ENCODE measurements at regions not wholly inside any gene's neighbourhood (a gene's known extent, or its start where the extent isn't known, plus 50 kb on each side); places are given as distances from the start of the nearest gene placed in this dataset.

DNA sequence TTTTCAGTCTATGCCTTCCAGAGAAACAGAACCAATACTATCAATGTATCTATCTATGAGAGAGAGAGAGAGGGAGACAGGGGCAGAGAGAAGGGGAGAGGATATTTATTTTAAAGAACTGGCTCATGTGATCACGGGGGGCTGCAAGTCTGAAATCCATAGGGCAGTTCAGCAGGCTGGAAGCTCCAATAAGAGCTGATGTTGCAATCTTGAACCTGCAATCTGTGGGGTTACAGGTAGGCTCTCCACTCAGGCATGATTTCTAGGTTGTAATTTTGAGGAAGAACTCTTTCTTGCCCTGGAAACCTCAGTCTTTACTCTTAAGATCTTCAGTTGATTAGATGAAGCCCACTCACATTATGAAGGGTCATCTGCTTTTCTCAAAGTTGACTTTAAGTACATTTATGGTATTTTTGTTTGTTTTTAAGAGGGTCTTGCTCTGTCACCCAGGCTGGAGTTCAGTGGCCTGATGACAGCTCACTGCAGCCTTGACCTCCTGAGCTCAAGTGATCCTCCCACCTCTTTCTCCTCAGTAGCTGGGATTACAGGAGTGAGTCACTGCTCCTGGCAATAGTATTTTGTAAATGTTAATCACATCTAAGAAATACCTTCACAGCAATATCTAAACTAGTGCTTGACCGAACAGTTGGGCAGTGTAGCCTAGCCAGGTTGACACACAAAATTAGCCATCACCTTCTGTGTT, 376.4 kb downstream of the FGF9 start:
- no peaks in the 10 kb centered on the region for H3K36me3 ChIP-seq (ENCODE audit: low read depth)
- H3F3A ChIP-seq (ENCODE audit: insufficient read depth, low read depth): no peaks in the 10 kb centered on the region
- H4K20me1 ChIP-seq (ENCODE audit: insufficient read depth): no peaks in the 10 kb centered on the region
- intact Hi-C loops (cut with micrococcal nuclease; ENCODE audit: unreplicated experiment): no loop called here
- peaks cover 17% of the 10 kb centered on the region for H3K27me3 ChIP-seq (ENCODE audit: insufficient read depth, low read depth)
- BruUV-seq (replicated peaks): no TSS peak
- no peak for DNase-seq
- H3K27ac ChIP-seq: no peak overlapping the region
- CTCF ChIA-PET: no interaction called here
- TF ChIP-seq, protein P1, sequence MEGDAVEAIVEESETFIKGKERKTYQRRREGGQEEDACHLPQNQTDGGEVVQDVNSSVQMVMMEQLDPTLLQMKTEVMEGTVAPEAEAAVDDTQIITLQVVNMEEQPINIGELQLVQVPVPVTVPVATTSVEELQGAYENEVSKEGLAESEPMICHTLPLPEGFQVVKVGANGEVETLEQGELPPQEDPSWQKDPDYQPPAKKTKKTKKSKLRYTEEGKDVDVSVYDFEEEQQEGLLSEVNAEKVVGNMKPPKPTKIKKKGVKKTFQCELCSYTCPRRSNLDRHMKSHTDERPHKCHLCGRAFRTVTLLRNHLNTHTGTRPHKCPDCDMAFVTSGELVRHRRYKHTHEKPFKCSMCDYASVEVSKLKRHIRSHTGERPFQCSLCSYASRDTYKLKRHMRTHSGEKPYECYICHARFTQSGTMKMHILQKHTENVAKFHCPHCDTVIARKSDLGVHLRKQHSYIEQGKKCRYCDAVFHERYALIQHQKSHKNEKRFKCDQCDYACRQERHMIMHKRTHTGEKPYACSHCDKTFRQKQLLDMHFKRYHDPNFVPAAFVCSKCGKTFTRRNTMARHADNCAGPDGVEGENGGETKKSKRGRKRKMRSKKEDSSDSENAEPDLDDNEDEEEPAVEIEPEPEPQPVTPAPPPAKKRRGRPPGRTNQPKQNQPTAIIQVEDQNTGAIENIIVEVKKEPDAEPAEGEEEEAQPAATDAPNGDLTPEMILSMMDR (conservative IDR thresholded peaks at IDR 0.05): no peak
- TF ChIP-seq EZH2 (IDR thresholded peaks at IDR 0.05; ENCODE audit: low read depth): no peak
- no peaks in the 10 kb centered on the region for H3K4me1 ChIP-seq (replicated peaks; ENCODE audit: insufficient read depth)
- H3K79me2 ChIP-seq (ENCODE audit: low read depth): no peaks in the 10 kb centered on the region
- no peaks in the 10 kb centered on the region for H3K9me2 ChIP-seq (ENCODE audit: insufficient read depth)
- H3K4me3 ChIP-seq: no peak overlapping the region
- POLR2A ChIA-PET (ENCODE audit: unreplicated experiment): no interaction called here
- no peak overlapping the region for H2AFZ ChIP-seq
- no peak overlapping the region for H3K4me2 ChIP-seq
- no peaks in the 10 kb centered on the region for H3K9me3 ChIP-seq (ENCODE audit: insufficient read depth, low read depth)

DNA sequence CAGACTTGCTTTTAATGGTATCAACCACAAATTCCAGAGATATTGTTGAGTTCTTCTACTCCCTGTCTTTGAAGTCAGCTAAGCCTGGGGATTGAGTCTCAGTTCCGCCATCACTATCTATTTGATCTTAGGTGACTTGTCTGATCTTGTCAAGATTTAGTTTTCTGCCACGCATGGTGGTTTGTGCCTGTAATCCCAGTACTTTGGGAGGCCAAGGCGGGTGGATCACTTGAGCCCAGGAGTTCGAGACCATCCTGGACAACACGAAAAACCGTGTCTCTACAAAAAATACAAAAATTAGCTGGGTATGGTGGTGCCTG, 376.9 kb downstream of the FGF9 start:
- CTCF ChIA-PET: no interaction called here

DNA sequence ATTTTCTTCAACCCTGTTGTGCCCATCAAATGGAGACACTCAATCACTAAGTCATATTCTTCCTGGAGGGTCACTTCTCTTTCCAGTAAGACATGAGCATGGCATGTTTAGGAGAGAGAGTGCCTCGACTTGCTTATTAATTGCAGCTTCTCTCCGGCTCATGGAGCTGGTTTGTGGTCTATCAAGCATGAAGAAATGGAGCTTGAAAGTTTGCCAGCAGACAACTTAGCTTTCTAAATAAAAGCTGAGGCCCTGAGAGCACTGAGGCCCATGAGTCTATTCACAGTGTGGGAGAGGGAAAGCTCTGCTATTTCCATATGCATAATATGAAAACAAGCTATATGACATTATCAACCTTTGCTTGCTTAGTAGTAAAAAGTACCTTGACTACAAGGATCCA, 378.5 kb downstream of the FGF9 start:
- no peak for DNase-seq
- Histone ChIP-seq H3K9me3 (ENCODE audit: insufficient read depth, low read depth) (no peaks in the 10 kb centered on the region), H3K27ac (no peak overlapping the region), H3K36me3 (ENCODE audit: low read depth) (no peaks in the 10 kb centered on the region), H3K79me2 (ENCODE audit: low read depth) (no peaks in the 10 kb centered on the region), H4K20me1 (ENCODE audit: insufficient read depth) (no peaks in the 10 kb centered on the region), H3K9me2 (ENCODE audit: insufficient read depth) (no peaks in the 10 kb centered on the region), H3F3A (ENCODE audit: insufficient read depth, low read depth) (no peaks in the 10 kb centered on the region), H3K4me3 (no peak overlapping the region), H3K27me3 (ENCODE audit: insufficient read depth, low read depth) (peaks cover 17% of the 10 kb centered on the region), H2AFZ (no peak overlapping the region), H3K4me1 (replicated peaks; ENCODE audit: insufficient read depth) (no peaks in the 10 kb centered on the region), H3K4me2 (no peak overlapping the region)
- intact Hi-C loops (cut with micrococcal nuclease; ENCODE audit: unreplicated experiment): no loop called here
- BruUV-seq (replicated peaks): no TSS peak
- POLR2A ChIA-PET (ENCODE audit: unreplicated experiment): no interaction called here
- CTCF ChIA-PET: no interaction called here
- TF ChIP-seq, protein P1 (conservative IDR thresholded peaks at IDR 0.05): no peak
- TF ChIP-seq EZH2 (IDR thresholded peaks at IDR 0.05; ENCODE audit: low read depth): no peak

More for the DNA sequence above, 376.9 kb downstream of the FGF9 start:
- Histone ChIP-seq H3K4me3 (no peak overlapping the region), H3K27ac (no peak overlapping the region), H3K79me2 (ENCODE audit: low read depth) (no peaks in the 10 kb centered on the region), H3K36me3 (ENCODE audit: low read depth) (no peaks in the 10 kb centered on the region), H4K20me1 (ENCODE audit: insufficient read depth) (no peaks in the 10 kb centered on the region), H3K9me3 (ENCODE audit: insufficient read depth, low read depth) (no peaks in the 10 kb centered on the region), H3K4me1 (replicated peaks; ENCODE audit: insufficient read depth) (no peaks in the 10 kb centered on the region), H3K27me3 (ENCODE audit: insufficient read depth, low read depth) (peaks cover 17% of the 10 kb centered on the region), H2AFZ (no peak overlapping the region), H3K4me2 (no peak overlapping the region), H3F3A (ENCODE audit: insufficient read depth, low read depth) (no peaks in the 10 kb centered on the region), H3K9me2 (ENCODE audit: insufficient read depth) (no peaks in the 10 kb centered on the region)
- POLR2A ChIA-PET (ENCODE audit: unreplicated experiment): no interaction called here
- DNase-seq: no peak
- BruUV-seq (replicated peaks): no TSS peak
- TF ChIP-seq EZH2 (IDR thresholded peaks at IDR 0.05; ENCODE audit: low read depth): no peak
- TF ChIP-seq, protein P1 (conservative IDR thresholded peaks at IDR 0.05): no peak
- intact Hi-C loops (cut with micrococcal nuclease; ENCODE audit: unreplicated experiment): no loop called here
